H1 (cell line): ENCODE measurements at regions not wholly inside any gene's neighbourhood (a gene's known extent, or its start where the extent isn't known, plus 50 kb on each side); places are given as distances from the start of the nearest gene placed in this dataset.

Experiments
- CTCF ChIA-PET: fragments of 300-600 bp; sonication (Branson Sonifier 250); formaldehyde crosslinking; loops from one replicate; lab custom pipeline; 2021; ENCODE audit not compliant: partially characterized antibody; lab: Charles Lee
- POLR2A ChIA-PET: fragments of 300-600 bp; sonication (Branson Sonifier 250); formaldehyde crosslinking; loops from one replicate; lab custom pipeline; 2021; ENCODE audit warnings: inconsistent platforms; ENCODE audit not compliant: partially characterized antibody; lab: Charles Lee
- DNase-seq, 2 experiments: peaks; one replicate each; pipeline versions ENCODE4 v3.0.0 to v3.0.0-alpha.2; 2010 to 2022; ENCODE audit warnings: low spot score in 2 of 2, low read depth in 1 of 2, mixed read lengths in 1 of 2
- FAIRE-seq: peaks from 2 replicates; lab custom pipeline; 2011; peaks lifted over from hg19 to GRCh38; lab: Jason Lieb, UNC
- H2AFZ ChIP-seq: 2 replicates; pipeline ENCODE4 v1.8.1; 2012; ENCODE audit warnings: low read length, inconsistent platforms
- H2AK5ac ChIP-seq: 2 replicates; pipeline ENCODE4 v1.6.1; 2013; ENCODE audit warnings: low read depth, low read length
- H2BK120ac ChIP-seq: replicated peaks from 2 replicates; pipeline ENCODE3; 2013; ENCODE audit warnings: low read depth, low read length, inconsistent platforms
- H2BK12ac ChIP-seq: 2 replicates; pipeline ENCODE4 v1.6.1; 2013; ENCODE audit warnings: low read depth, low read length
- H2BK15ac ChIP-seq: 2 replicates; pipeline ENCODE4 v1.6.1; 2013; ENCODE audit warnings: low read length
- H2BK20ac ChIP-seq: 2 replicates; pipeline ENCODE4 v1.6.1; 2013; ENCODE audit warnings: low read length
- H2BK5ac ChIP-seq: 2 replicates; pipeline ENCODE4 v1.6.1; 2013; ENCODE audit warnings: low read depth, low read length
- H3K14ac ChIP-seq: 2 replicates; pipeline ENCODE4 v1.6.1; 2013; ENCODE audit warnings: inconsistent platforms; ENCODE audit not compliant: insufficient read length
- H3K18ac ChIP-seq: 2 replicates; pipeline ENCODE4 v1.6.1; 2013; ENCODE audit warnings: low read length; ENCODE audit errors: extremely low read depth
- H3K23ac ChIP-seq: 2 replicates; pipeline ENCODE4 v1.6.1; 2013; ENCODE audit warnings: inconsistent platforms; ENCODE audit not compliant: insufficient read length
- H3K23me2 ChIP-seq: 2 replicates; pipeline ENCODE4 v1.6.1; 2013; ENCODE audit warnings: low read depth, low read length
- H3K27ac ChIP-seq: 2 replicates; pipeline ENCODE4 v1.6.1; 2011; ENCODE audit warnings: low read depth, low read length, inconsistent platforms
- H3K27me3 ChIP-seq, 4 experiments: replicated peaks in 1 of 4; 1 replicate in 1 of 4; 2 replicates in 3 of 4; pipeline versions ENCODE4 v1.6.1 to v1.8.1; 2011 to 2013; ENCODE audit warnings: low read length in 3 of 4, mild to moderate bottlenecking in 3 of 4, inconsistent platforms in 2 of 4, mixed read lengths in 2 of 4, moderate library complexity in 1 of 4; ENCODE audit not compliant: control insufficient read depth in 3 of 4, insufficient read depth in 3 of 4; ENCODE audit errors: extremely low read depth in 1 of 4
- H3K36me3 ChIP-seq, 4 experiments: 2 replicates each; pipeline versions ENCODE4 v1.6.1 to v1.8.1; 2011 to 2013; ENCODE audit warnings: mild to moderate bottlenecking in 4 of 4, low read length in 3 of 4, moderate library complexity in 2 of 4, control low read depth in 1 of 4, inconsistent platforms in 1 of 4; ENCODE audit not compliant: insufficient read depth in 4 of 4, control insufficient read depth in 2 of 4
- H3K4ac ChIP-seq: replicated peaks from 2 replicates; pipeline ENCODE3; 2013; ENCODE audit warnings: low read length, low read depth, mixed read lengths, inconsistent platforms; ENCODE audit not compliant: insufficient read length
- H3K4me1 ChIP-seq, 4 experiments: replicated peaks in 1 of 4; 1 replicate in 1 of 4; 2 replicates in 3 of 4; pipeline versions ENCODE4 v1.6.1 to v1.8.1; 2011 to 2013; ENCODE audit warnings: low read length in 3 of 4, inconsistent platforms in 2 of 4, mixed read lengths in 1 of 4; ENCODE audit not compliant: insufficient read depth in 4 of 4, control insufficient read depth in 3 of 4
- H3K4me2 ChIP-seq, 2 experiments: 2 replicates each; pipeline versions ENCODE4 v1.6.1 to v1.8.1; 2011 to 2013; ENCODE audit warnings: low read depth in 2 of 2, low read length in 2 of 2, control low read depth in 1 of 2, inconsistent platforms in 1 of 2, mild to moderate bottlenecking in 1 of 2; ENCODE audit not compliant: insufficient read depth in 1 of 2
- H3K4me3 ChIP-seq, 4 experiments: fragments of 200-600, 300-600 bp in 1 of 4; sonication (generic), shearing (Covaris generic), sonication (Bioruptor Twin) in 1 of 4; 2 replicates each; pipeline versions ENCODE4 v1.5.1 to v1.8.1; 2011 to 2016; ENCODE audit warnings: low read length in 4 of 4, low read depth in 3 of 4, control low read depth in 2 of 4, inconsistent platforms in 2 of 4, mild to moderate bottlenecking in 2 of 4, mixed read lengths in 1 of 4, moderate library complexity in 1 of 4; ENCODE audit not compliant: insufficient read depth in 2 of 4; ENCODE audit errors: extremely low read depth in 1 of 4
- H3K56ac ChIP-seq: replicated peaks from 2 replicates; pipeline ENCODE3; 2013; ENCODE audit warnings: low read depth, mild to moderate bottlenecking, mixed read lengths, low read length, inconsistent platforms; ENCODE audit not compliant: insufficient read length
- H3K79me1 ChIP-seq: 2 replicates; pipeline ENCODE4 v1.6.1; 2013; ENCODE audit warnings: low read depth, low read length, control low read depth
- H3K79me2 ChIP-seq, 2 experiments: 2 replicates each; pipeline versions ENCODE4 v1.6.1 to v1.8.1; 2012 to 2013; ENCODE audit warnings: low read length in 2 of 2, mild to moderate bottlenecking in 2 of 2, inconsistent platforms in 1 of 2; ENCODE audit not compliant: insufficient read depth in 2 of 2, control insufficient read depth in 1 of 2
- H3K9ac ChIP-seq, 4 experiments: replicated peaks in 1 of 4; 1 replicate in 1 of 4; 2 replicates in 3 of 4; pipeline versions ENCODE4 v1.6.1 to v1.8.1; 2011 to 2013; ENCODE audit warnings: low read depth in 3 of 4, low read length in 3 of 4, control low read depth in 2 of 4, mild to moderate bottlenecking in 2 of 4, moderate library complexity in 2 of 4, inconsistent platforms in 1 of 4; ENCODE audit errors: extremely low read depth in 1 of 4
- H3K9me3 ChIP-seq, 2 experiments: 2 replicates each; pipeline versions ENCODE4 v1.6.1 to v1.8.1; 2012 to 2013; ENCODE audit warnings: mild to moderate bottlenecking in 2 of 2, moderate library complexity in 2 of 2, control low read depth in 1 of 2, inconsistent platforms in 1 of 2, low read depth in 1 of 2, low read length in 1 of 2, mixed read lengths in 1 of 2; ENCODE audit not compliant: insufficient read depth in 2 of 2
- H4K20me1 ChIP-seq, 2 experiments: replicated peaks in 1 of 2; 2 replicates each; pipeline versions ENCODE3 to v1.8.1; 2011 to 2013; ENCODE audit warnings: inconsistent platforms in 2 of 2, low read length in 2 of 2, mild to moderate bottlenecking in 1 of 2; ENCODE audit not compliant: insufficient read depth in 2 of 2, control insufficient read depth in 1 of 2
- H4K5ac ChIP-seq: 2 replicates; pipeline ENCODE4 v1.6.1; 2013; ENCODE audit warnings: low read length, low read depth, mixed read lengths, inconsistent platforms; ENCODE audit not compliant: insufficient read length
- H4K8ac ChIP-seq: 2 replicates; pipeline ENCODE4 v1.8.0; 2013; ENCODE audit warnings: mild to moderate bottlenecking, moderate library complexity, low read length, inconsistent platforms; ENCODE audit not compliant: insufficient read depth; ENCODE audit errors: extremely low read depth
- H4K91ac ChIP-seq: replicated peaks from 2 replicates; pipeline ENCODE3; 2013; ENCODE audit warnings: low read length, mixed read lengths, inconsistent platforms; ENCODE audit not compliant: insufficient read length
- CHD1 ChIP-seq: IDR thresholded peaks from 2 replicates; pipeline ENCODE4 v1.6.1; 2012; ENCODE audit warnings: low read depth, low read length, improper control_type of control experiment
- WGBS, 2 experiments: shearing (Covaris generic) in 1 of 2; methylation state at CpG; one replicate each; pipeline versions ENCODE4 v1.1.6 to v1.1.7; 2013 to 2015; ENCODE audit warnings: low lambda C conversion rate in 2 of 2, mixed read lengths in 2 of 2, inconsistent platforms in 1 of 2, low coverage in 1 of 2, missing lambda C conversion rate in 1 of 2; ENCODE audit not compliant: insufficient replicate concordance in 2 of 2, insufficient coverage in 1 of 2, insufficient read length in 1 of 2; ENCODE audit errors: extremely low coverage in 1 of 2, missing lambda C conversion rate in 1 of 2; 5-methylcytosine and 5-hydroxymethylcytosine counted together

DNA sequence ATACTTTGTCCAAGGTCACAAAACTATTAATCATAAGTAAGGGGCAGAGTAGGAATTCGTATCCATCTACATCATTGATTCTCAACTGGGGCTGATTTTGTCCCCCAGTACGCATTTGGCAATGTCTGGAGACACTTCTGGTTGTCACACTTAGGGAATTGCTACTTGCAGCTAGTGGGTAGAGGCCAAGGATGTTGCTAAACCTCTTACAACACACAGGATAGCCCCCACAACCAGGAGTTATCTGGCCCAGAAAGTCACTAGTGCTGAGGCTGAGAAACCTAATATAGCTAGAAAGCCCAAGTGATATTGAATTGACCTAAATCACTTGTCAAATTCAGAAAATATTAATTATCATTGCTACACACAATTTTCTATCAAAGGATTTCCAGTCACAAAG lies 120.4 kb upstream of the ABCA1 start (continued):
- no peak for TF ChIP-seq CHD1

DNA sequence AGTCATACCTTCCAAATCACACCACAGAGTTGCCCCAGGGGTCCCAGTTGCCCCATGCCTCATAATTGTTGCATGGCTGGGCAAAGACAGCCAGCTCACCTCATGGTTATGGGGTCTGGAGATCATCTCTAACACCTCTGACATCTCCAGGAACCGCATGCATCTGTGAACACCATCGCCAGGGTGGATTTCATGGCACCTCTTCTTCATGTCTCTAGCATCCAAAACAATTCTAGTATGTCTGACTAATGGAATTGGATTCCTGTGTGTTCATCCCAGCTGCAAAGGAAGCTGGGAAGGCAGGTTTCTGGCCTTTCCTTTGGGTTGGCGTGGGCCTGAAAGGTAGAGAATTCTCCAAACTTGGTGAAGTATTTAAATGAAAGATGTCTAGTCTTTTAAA lies 122.3 kb upstream of the ABCA1 start:
- no peak overlapping the region for H3K56ac ChIP-seq
- 58% methylated on average over 3 of the region's 3 CpGs; no CpG with 5 or more reads in 1 of the 2 experiments for WGBS, 2 experiments
- no peak overlapping the region for H4K91ac ChIP-seq
- 0 out of 7 replicates have a peak, but pooled peaks cover 0 to 1% (median 0%) of the 10 kb centered on the region in 4 experiments for H3K4me1 ChIP-seq
- no peaks in the 10 kb centered on the region for H3K27me3 ChIP-seq
- no peak overlapping the region for H3K9ac ChIP-seq
- H2BK15ac ChIP-seq: no peak overlapping the region
- H3K79me1 ChIP-seq: no peaks in the 10 kb centered on the region
- no peak overlapping the region for H3K4ac ChIP-seq
- H4K5ac ChIP-seq: no peak overlapping the region
- H3K23me2 ChIP-seq: no peaks in the 10 kb centered on the region; the same call in 1 of the 2 replicates
- H3K36me3 ChIP-seq: no peaks in the 10 kb centered on the region
- H2BK120ac ChIP-seq: no peak overlapping the region
- no peak overlapping the region for H2BK5ac ChIP-seq
- no peak overlapping the region for H3K23ac ChIP-seq
- no peak overlapping the region for H2AK5ac ChIP-seq
- H3K79me2 ChIP-seq: no peaks in the 10 kb centered on the region
- H3K9me3 ChIP-seq: no peaks in the 10 kb centered on the region
- H4K20me1 ChIP-seq: no peaks in the 10 kb centered on the region
- no peak overlapping the region for H3K4me3 ChIP-seq
- POLR2A ChIA-PET: no interaction called here
- H3K18ac ChIP-seq: no peak overlapping the region
- CTCF ChIA-PET: interaction anchor here (0.7 to 1.0 kb wide), 2 partner anchors 38 to 54 kb away, joined by 3 read pairs; no protein-coding TSS in a partner anchor
- H2BK20ac ChIP-seq: no peak overlapping the region
- H4K8ac ChIP-seq: no peak overlapping the region
- H3K27ac ChIP-seq: no peak overlapping the region
- FAIRE-seq (no peak), DNase-seq (no peak)
- H3K14ac ChIP-seq: no peak overlapping the region
- H2BK12ac ChIP-seq: no peak overlapping the region
- no peak overlapping the region for H3K4me2 ChIP-seq
- no peak overlapping the region for H2AFZ ChIP-seq
